HEK293 (cell line): ENCODE measurements at regions not wholly inside any gene's neighbourhood (a gene's known extent, or its start where the extent isn't known, plus 50 kb on each side); places are given as distances from the start of the nearest gene placed in this dataset.

Experiments
- CTCF ChIA-PET: fragments of 350-600 bp; formaldehyde crosslinking; extraction: SDS; loops from one replicate; lab custom pipeline; 2021; ENCODE audit warnings: antibody characterized with exemption; lab: Yijun Ruan, JAX
- POLR2A ChIA-PET: fragments of 300-600 bp; formaldehyde crosslinking; extraction: SDS; loops from one replicate; lab custom pipeline; 2020; ENCODE audit warnings: antibody characterized with exemption, inconsistent platforms; lab: Yijun Ruan, JAX
- H3K27ac ChIP-seq: fragments of 200-500 bp; sonication (Bioruptor generic); 2 replicates; pipeline ENCODE4 v1.5.1; 2014; ENCODE audit warnings: low read depth, low read length, control low read depth, inconsistent platforms; ENCODE audit errors: extremely low read depth
- H3K36me3 ChIP-seq, 2 experiments: fragments of 200-500 bp in 1 of 2; sonication (Bioruptor generic) in 1 of 2; 1 replicate in 1 of 2; 2 replicates in 1 of 2; pipeline ENCODE4 v1.5.1; 2014 to 2017; ENCODE audit warnings: inconsistent platforms in 2 of 2, low read length in 2 of 2; ENCODE audit not compliant: control insufficient read depth in 2 of 2, insufficient read depth in 1 of 2
- H3K4me1 ChIP-seq: fragments of 200-500 bp; sonication (Bioruptor generic); 2 replicates; pipeline ENCODE4 v1.5.1; 2014; ENCODE audit warnings: mild to moderate bottlenecking, low read length, inconsistent platforms; ENCODE audit not compliant: control insufficient read depth, insufficient read depth
- H3K4me3 ChIP-seq: 2 replicates; pipeline ENCODE4 v1.5.1; 2011; ENCODE audit warnings: low read depth, mild to moderate bottlenecking, control low read depth, low read length, moderate library complexity
- H3K9me3 ChIP-seq: fragments of 200-500 bp; sonication (Bioruptor generic); 2 replicates; pipeline ENCODE4 v1.5.1; 2014; ENCODE audit warnings: low read depth, low read length, inconsistent platforms; ENCODE audit not compliant: control insufficient read depth, insufficient read depth
- ATF2 ChIP-seq: fragments of 450-650 bp; formaldehyde crosslinking; IDR thresholded peaks from 2 replicates; pipeline ENCODE4 v1.5.1; 2016; ENCODE audit warnings: missing biosample characterization, missing genetic modification characterization, low read depth
- BCL11A ChIP-seq: fragments of 450-650 bp; formaldehyde crosslinking; IDR thresholded peaks from 2 replicates; pipeline ENCODE4 v1.5.1; 2016; ENCODE audit warnings: low read depth, missing biosample characterization, missing genetic modification characterization
- ELK4 ChIP-seq: IDR thresholded peaks from 2 replicates; pipeline ENCODE4 v1.6.1; 2011; ENCODE audit warnings: mild to moderate bottlenecking, low read depth, low read length, borderline replicate concordance
- GLI4 ChIP-seq: fragments of 450-650 bp; formaldehyde crosslinking; IDR thresholded peaks from 2 replicates; pipeline ENCODE4 v1.5.1; 2016; ENCODE audit warnings: missing biosample characterization, missing genetic modification characterization
- HOXA7 ChIP-seq: sonication (generic); formaldehyde crosslinking; IDR thresholded peaks from 2 replicates; pipeline ENCODE4 v1.8.1; 2022; ENCODE audit warnings: missing genetic modification reagents, borderline replicate concordance
- KLF9 ChIP-seq: fragments of 450-650 bp; formaldehyde crosslinking; IDR thresholded peaks from 2 replicates; pipeline ENCODE4 v1.5.1; 2016; ENCODE audit warnings: missing biosample characterization, missing genetic modification characterization, low read depth
- PBX3 ChIP-seq: sonication (generic); formaldehyde crosslinking; IDR thresholded peaks from 2 replicates; pipeline ENCODE4 v1.8.1; 2022; ENCODE audit warnings: mild to moderate bottlenecking, moderate library complexity, missing genetic modification reagents
- REST ChIP-seq: fragments of 450-650 bp; formaldehyde crosslinking; IDR thresholded peaks from 2 replicates; pipeline ENCODE4 v1.5.1; 2016; ENCODE audit warnings: missing biosample characterization, missing genetic modification characterization
- ZBTB17 ChIP-seq: fragments of 450-650 bp; formaldehyde crosslinking; IDR thresholded peaks from 2 replicates; pipeline ENCODE4 v1.5.1; 2016; ENCODE audit warnings: missing biosample characterization, missing genetic modification characterization
- ZNF24 ChIP-seq: fragments of 450-650 bp; formaldehyde crosslinking; IDR thresholded peaks from 2 replicates; pipeline ENCODE4 v1.5.1; 2016; ENCODE audit warnings: missing biosample characterization, missing genetic modification characterization
- ZNF266 ChIP-seq: fragments of 450-650 bp; formaldehyde crosslinking; IDR thresholded peaks from 2 replicates; pipeline ENCODE4 v1.5.1; 2016; ENCODE audit warnings: missing biosample characterization, missing genetic modification characterization, low read depth
- ZNF416 ChIP-seq: fragments of 450-650 bp; formaldehyde crosslinking; IDR thresholded peaks from 2 replicates; pipeline ENCODE4 v1.5.1; 2016; ENCODE audit warnings: missing biosample characterization, missing genetic modification characterization
- ZNF473 ChIP-seq: fragments of 450-650 bp; formaldehyde crosslinking; IDR thresholded peaks from 2 replicates; pipeline ENCODE4 v1.5.1; 2017; ENCODE audit warnings: missing biosample characterization, missing genetic modification characterization
- ZNF518A ChIP-seq: fragments of 450-650 bp; formaldehyde crosslinking; conservative IDR thresholded peaks from 2 replicates; pipeline ENCODE4 v1.5.1; 2016; ENCODE audit warnings: low read depth, missing biosample characterization, missing genetic modification characterization
- ZNF558 ChIP-seq: fragments of 450-650 bp; formaldehyde crosslinking; IDR thresholded peaks from 2 replicates; pipeline ENCODE4 v1.5.1; 2016; ENCODE audit warnings: missing biosample characterization, missing genetic modification characterization
- ZNF585B ChIP-seq: fragments of 450-650 bp; formaldehyde crosslinking; IDR thresholded peaks from 2 replicates; pipeline ENCODE4 v1.5.1; 2016; ENCODE audit warnings: missing biosample characterization, missing genetic modification characterization
- ZNF629 ChIP-seq: fragments of 450-650 bp; formaldehyde crosslinking; IDR thresholded peaks from 2 replicates; pipeline ENCODE4 v1.5.1; 2017; ENCODE audit warnings: missing biosample characterization, missing genetic modification characterization
- ZNF670 ChIP-seq: fragments of 450-650 bp; formaldehyde crosslinking; IDR thresholded peaks from 2 replicates; pipeline ENCODE4 v1.5.1; 2016; ENCODE audit warnings: missing biosample characterization, missing genetic modification characterization, low read depth
- ZNF776 ChIP-seq: fragments of 450-650 bp; formaldehyde crosslinking; IDR thresholded peaks from 2 replicates; pipeline ENCODE4 v1.5.0; 2017; ENCODE audit warnings: missing biosample characterization, missing genetic modification characterization, borderline replicate concordance
- ZNF792 ChIP-seq: fragments of 450-650 bp; formaldehyde crosslinking; IDR thresholded peaks from 2 replicates; pipeline ENCODE4 v1.5.1; 2016; ENCODE audit warnings: missing biosample characterization, missing genetic modification characterization

- no peaks in the 10 kb centered on the region for H3K36me3 ChIP-seq
Measured at GRCh38 chr2:236781933-236782816, 212.6 kb downstream of the ACKR3 start.

GRCh38 chr2:236782938-236783337 is 213.3 kb downstream of the ACKR3 start:
- Histone ChIP-seq H3K9me3 (no peaks in the 10 kb centered on the region), H3K27ac (no peak overlapping the region), H3K36me3 (no peaks in the 10 kb centered on the region), H3K4me3 (no peak overlapping the region), H3K4me1 (no peaks in the 10 kb centered on the region)
- CTCF ChIA-PET, result interaction anchor here (1.0 kb wide), 1 partner anchor 13 kb away, joined by 4 read pairs; no protein-coding TSS in a partner anchor
- POLR2A ChIA-PET, result no interaction called here
- no peak for TF ChIP-seq HOXA7 (CRISPR knock-in tag)
- TF ChIP-seq ZNF629 (tag by site-specific recombination), result peak; percentile 30; the same call in 1 of the 2 replicates
- no peak for TF ChIP-seq ZNF266
- no peak for TF ChIP-seq ZNF776 (tag by site-specific recombination)
- no peak for TF ChIP-seq ELK4
- no peak for TF ChIP-seq BCL11A (tag by site-specific recombination)
- peak; percentile 37; the same call in 1 of the 2 replicates for TF ChIP-seq ATF2 (tag by site-specific recombination)
- no peak for TF ChIP-seq ZNF473 (tag by site-specific recombination)
- 0 out of 2 replicates have a peak, but pooled peaks have one; percentile 17 for TF ChIP-seq ZNF518A (tag by site-specific recombination)
- TF ChIP-seq ZNF558, result no peak

More at GRCh38 chr2:236781933-236782816, 212.6 kb downstream of the ACKR3 start:
- Histone ChIP-seq H3K27ac (no peak overlapping the region), H3K4me1 (peaks cover 3% of the 10 kb centered on the region; the same call in 1 of the 2 replicates), H3K9me3 (no peaks in the 10 kb centered on the region), H3K4me3 (no peak overlapping the region)
- POLR2A ChIA-PET, result no interaction called here
- CTCF ChIA-PET, result interaction anchor here (0.6 to 1.0 kb wide), 3 partner anchors 12 to 429 kb away, joined by 3 to 4 read pairs (median 3); no protein-coding TSS in a partner anchor
- TF ChIP-seq KLF9, result no peak
- TF ChIP-seq ZNF416 (tag by site-specific recombination), result no peak
- no peak for TF ChIP-seq ZNF792 (tag by site-specific recombination)
- no peak for TF ChIP-seq REST
- no peak for TF ChIP-seq ZNF670 (tag by site-specific recombination)
- no peak for TF ChIP-seq GLI4 (tag by site-specific recombination)
- TF ChIP-seq ZBTB17, result no peak
- TF ChIP-seq ZNF585B (tag by site-specific recombination), result no peak
- no peak for TF ChIP-seq ZNF24 (tag by site-specific recombination)
- TF ChIP-seq PBX3 (CRISPR knock-in tag), result no peak
- TF ChIP-seq, all 188 proteins: peak for 0
